ENCODE measurements at regions not wholly inside any gene's neighbourhood (a gene's known extent, or its start where the extent isn't known, plus 50 kb on each side); places are given as distances from the start of the nearest gene placed in this dataset.
"Not testable (repeated sequence)": the region's sequence is repeated elsewhere in the genome, so short reads cannot be mapped to it uniquely, and the experiment has no call there.

DNA sequence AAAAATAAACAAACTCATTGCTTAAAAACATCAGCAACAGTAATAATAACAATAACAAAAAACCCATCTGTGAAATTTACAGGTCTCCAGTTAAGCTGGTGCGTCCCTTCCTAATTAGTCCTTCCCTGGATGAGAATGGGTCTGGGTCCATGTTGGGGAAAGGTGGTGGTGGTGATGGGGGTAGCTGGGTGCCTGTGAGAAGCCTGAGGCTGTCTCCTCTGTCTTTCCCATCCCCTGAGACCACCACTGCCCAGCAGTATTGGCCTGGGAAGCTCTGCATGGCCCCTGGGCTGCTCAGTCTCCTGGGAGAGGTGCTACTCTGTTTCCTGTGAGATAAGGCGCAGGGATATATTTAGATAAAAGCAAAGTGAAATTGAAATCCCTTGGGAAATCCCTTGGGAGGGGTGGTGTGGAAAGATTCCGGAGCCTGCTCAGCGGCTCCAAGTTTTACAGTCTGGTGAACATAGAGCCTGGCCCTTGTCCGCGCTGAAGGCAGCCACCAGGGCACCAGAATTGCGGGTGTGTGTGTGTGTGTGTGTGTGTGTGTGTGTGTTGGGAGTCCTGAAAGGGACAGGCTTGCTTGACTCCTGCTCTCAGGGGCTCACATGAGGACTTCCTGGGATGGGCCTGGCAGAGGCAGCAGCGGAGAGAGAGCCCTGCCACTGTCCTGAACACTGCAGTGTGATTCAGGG is 150.2 kb downstream of the FOXD2 start:
- no peak for DNase-seq (ENCODE audit: low read depth in 1 of 2, low spot score in 1 of 2)
- TF ChIP-seq JUND (IDR thresholded peaks at IDR 0.05; ENCODE audit: low read depth) = no peak
- in situ Hi-C loops (cut with HindIII; ENCODE audit: low pct_unique_long_range_greater_than_20kb, low sequenced_read_pairs) = no loop called here

DNA sequence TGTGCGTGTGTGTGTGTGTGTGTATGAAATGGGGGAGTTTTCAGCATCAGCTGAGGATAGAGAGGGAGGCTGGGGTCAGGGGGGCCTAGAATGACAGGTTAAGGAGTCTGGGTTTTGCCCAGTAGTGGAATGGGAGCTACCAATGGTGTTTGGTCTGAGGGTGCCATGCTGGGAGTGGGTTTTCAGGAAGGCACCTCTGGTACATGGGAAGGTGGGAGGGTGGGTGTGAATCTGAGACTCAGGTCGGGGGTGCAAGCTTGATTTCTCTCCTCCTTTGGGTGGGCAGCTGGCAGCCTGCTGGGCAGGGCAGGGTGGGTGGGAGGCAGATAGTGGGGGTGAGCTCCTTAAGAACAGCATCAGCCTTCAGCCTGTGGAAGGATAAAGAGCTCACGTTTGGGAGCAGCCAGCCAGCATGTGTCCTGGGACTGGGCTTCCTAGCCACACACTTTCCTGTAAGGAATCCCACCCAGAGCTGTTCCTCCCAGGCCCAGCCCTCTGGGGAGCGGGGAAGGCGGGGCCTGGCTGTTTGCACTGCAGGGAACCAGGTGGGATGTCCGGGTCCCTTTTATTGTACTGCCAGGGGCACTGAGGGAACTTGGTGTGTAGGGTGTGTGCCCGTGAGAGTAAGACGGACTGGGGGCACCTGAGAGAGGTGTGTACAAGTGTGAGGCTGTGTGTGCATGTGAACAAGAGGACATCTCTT is 152.8 kb downstream of the FOXD2 start:
- in situ Hi-C loops (cut with HindIII; ENCODE audit: low pct_unique_long_range_greater_than_20kb, low sequenced_read_pairs) = no loop called here
- no peak for DNase-seq (ENCODE audit: low read depth in 1 of 2, low spot score in 1 of 2)
- no peak for TF ChIP-seq JUND (IDR thresholded peaks at IDR 0.05; ENCODE audit: low read depth)

DNA sequence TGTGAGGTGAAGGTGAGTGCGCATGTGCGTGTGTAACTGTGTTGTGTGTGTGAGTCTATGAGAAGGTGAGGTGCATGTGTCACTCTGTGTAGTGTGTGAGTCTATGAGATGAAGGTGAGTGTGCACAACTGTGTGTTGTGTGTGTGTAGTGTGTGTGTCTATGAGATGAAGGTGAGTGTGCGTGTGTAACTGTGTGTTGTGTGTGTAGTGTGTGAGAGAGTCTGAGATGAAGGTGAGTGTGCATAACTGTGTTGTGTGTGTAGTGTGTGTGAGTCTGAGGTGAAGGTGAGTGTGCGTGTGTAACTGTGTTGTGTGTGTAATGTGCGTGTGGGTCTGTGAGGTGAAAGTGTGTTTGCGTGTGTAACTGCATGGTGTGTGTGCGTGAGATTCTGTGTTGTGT is 154.0 kb downstream of the FOXD2 start:
- no peak for DNase-seq (ENCODE audit: low read depth in 1 of 2, low spot score in 1 of 2)
- TF ChIP-seq JUND (IDR thresholded peaks at IDR 0.05; ENCODE audit: low read depth) = no peak
- in situ Hi-C loops (cut with HindIII; ENCODE audit: low pct_unique_long_range_greater_than_20kb, low sequenced_read_pairs) = no loop called here

DNA sequence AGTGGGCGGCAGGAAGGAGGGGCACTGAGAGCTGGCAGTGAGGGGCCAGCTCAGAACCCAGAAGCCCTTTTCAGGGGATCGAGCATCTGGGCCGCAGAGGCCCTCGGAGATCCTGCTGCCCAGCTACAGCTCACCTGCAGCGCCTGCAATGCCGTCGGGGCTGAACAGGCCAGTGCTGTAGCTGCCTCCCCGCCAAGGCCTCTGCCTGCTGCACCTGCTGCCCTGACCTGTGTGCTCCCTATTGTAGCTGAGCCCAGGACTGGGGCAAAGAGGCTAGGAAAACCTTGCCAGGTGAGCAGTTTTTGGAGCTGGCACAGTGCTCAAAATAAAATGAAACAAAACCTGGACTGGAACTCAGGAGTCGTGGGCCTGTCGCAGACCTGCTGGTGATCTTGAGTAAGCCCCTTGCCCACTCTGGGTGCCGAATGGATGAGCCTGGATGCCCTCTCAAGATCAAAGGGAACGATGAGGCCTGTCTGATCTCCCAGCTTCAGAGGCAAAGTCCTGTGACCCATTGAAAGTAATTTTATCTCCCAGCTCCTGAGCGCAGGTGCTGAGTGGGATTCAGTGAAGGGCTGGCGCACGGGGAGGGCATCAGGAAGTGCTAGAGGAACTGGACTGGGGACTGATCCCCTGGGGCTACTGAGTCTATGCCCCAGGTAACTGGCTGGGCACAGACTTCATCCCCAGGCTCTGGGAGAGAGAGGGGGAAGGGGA is 154.6 kb downstream of the FOXD2 start:
- no peak for TF ChIP-seq JUND (IDR thresholded peaks at IDR 0.05; ENCODE audit: low read depth)
- no peak for DNase-seq (ENCODE audit: low read depth in 1 of 2, low spot score in 1 of 2)
- in situ Hi-C loops (cut with HindIII; ENCODE audit: low pct_unique_long_range_greater_than_20kb, low sequenced_read_pairs) = no loop called here

DNA sequence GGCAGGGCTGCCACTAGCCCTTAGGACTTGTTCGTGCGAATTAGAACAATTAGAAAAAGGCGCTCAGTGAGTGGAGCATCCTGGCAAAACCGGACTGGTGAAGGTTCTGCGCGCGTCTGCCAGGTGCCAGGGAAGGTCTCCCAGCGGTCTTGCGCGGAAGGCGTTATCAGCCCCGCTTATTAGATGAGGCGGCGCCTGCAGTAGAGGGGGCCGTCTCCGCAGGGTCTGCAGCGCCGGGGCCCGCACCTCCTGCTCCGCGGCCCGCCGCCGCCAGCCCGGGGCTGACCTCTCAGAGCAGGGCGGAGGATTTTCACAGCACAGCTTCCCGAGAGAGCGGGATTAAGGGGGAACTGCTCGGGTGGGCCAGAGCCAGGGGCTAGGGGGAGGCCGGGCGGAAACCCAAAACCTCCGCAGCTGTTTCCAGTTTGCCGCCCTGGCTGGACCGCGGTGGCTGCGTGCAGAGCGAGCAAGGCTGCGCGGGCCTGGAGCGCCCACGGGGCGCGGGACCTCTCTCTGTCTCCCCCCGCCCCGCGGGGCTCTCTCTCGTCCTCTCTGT is 155.2 kb downstream of the FOXD2 start:
- in situ Hi-C loops (cut with HindIII; ENCODE audit: low pct_unique_long_range_greater_than_20kb, low sequenced_read_pairs) = no loop called here
- no peak for DNase-seq (ENCODE audit: low read depth in 1 of 2, low spot score in 1 of 2)
- no peak for TF ChIP-seq JUND (IDR thresholded peaks at IDR 0.05; ENCODE audit: low read depth)

DNA sequence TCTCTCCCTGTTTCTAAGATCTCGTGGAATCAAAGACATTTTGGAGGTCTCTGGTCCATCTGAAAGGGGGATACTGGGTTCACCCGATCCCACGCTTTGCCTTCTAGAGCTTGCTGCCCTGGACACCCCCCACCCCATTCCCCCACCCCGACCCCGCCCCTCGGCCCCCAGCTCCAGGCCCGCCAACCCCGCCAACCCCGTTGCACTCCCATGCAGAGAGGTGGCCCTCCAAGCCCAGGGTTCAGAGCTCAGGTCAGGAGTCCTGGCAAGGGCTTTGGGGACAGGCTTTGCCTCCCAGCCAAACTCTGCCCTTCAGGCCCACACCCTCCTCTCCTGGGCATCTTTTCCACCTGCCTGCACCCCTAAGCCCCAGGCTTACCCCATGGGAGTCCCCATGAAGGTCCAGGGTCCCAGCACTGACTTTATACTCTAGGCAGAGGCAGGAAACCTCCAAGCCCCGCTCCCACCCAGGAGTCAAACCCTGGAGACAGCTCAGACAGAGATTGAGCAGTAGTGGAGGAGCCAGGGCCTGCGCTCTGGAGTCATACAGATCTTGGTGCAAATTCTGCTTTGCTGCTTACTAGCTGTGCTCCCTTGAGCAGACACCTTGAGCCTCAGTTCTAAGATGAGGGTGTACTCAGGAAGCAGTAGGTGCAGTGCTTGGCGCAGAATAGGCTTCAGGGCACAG is 155.9 kb downstream of the FOXD2 start:
- TF ChIP-seq JUND (IDR thresholded peaks at IDR 0.05; ENCODE audit: low read depth) = no peak
- DNase-seq (ENCODE audit: low read depth in 1 of 2, low spot score in 1 of 2) = no peak
- in situ Hi-C loops (cut with HindIII; ENCODE audit: low pct_unique_long_range_greater_than_20kb, low sequenced_read_pairs) = no loop called here

DNA sequence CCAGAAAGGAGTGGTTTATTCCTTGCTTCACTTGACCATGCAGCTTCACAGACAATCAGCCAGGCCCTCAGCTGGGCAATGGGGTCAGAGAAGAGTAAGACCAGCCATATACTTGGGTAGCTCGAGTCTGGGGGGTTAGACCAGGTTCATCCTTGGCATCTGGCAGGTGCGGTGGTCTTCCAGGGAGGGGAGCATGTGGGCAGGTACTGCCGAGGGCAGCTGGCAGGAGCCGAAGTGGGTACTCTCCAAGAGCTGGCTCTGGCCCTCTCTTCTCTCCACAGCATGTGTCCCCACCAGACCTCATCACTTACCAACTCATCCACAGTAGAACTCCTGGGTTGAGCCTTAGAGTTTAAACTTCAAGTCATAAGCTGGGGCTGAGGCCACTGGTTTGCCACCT is 156.8 kb downstream of the FOXD2 start:
- DNase-seq (ENCODE audit: low read depth in 1 of 2, low spot score in 1 of 2) = no peak
- in situ Hi-C loops (cut with HindIII; ENCODE audit: low pct_unique_long_range_greater_than_20kb, low sequenced_read_pairs) = no loop called here
- TF ChIP-seq JUND (IDR thresholded peaks at IDR 0.05; ENCODE audit: low read depth) = no peak

DNA sequence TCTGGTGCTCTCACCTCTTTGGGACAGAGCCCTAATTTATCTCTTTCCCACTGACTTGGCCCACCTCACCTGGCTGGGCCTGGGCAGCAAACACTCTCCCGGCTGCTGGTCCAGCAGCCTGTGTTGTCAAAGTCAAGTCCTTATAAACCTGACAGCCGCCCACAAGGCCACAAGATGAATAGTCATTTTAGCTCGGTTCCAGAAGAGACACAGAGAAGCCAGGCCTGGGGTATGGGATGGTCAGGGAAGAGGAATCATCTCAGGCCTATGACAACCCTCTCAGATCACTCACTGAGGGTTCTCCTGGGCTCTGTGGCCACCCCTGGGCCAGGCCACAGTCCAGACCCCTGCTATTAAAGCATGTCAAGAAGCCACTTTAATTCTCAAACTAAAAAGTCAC is 158.5 kb downstream of the FOXD2 start:
- in situ Hi-C loops (cut with HindIII; ENCODE audit: low pct_unique_long_range_greater_than_20kb, low sequenced_read_pairs) = no loop called here
- no peak for TF ChIP-seq JUND (IDR thresholded peaks at IDR 0.05; ENCODE audit: low read depth)
- DNase-seq (ENCODE audit: low read depth in 1 of 2, low spot score in 1 of 2) = no peak

DNA sequence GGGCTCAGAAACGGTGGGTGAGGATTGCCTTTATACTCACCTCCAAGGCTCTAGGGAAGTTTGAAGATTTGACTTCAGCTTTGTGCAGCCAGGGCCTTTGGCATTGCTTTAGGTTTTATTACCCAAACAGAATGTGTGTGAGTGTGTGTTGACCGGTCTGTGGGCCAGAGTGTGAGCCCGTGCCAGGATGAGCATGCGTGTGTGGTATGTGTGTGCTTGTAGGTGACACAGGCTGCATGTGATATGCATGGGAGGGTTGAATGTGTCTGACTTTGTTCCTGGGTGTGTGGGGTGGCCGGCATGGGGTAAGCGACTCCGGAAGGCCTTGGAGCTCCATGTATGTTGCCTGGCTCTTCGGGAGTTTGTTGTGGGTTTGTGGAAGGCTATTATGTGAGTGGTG is 160.5 kb downstream of the FOXD2 start:
- no peak for DNase-seq (ENCODE audit: low read depth in 1 of 2, low spot score in 1 of 2)
- in situ Hi-C loops (cut with HindIII; ENCODE audit: low pct_unique_long_range_greater_than_20kb, low sequenced_read_pairs) = no loop called here
- TF ChIP-seq JUND (IDR thresholded peaks at IDR 0.05; ENCODE audit: low read depth) = no peak

DNA sequence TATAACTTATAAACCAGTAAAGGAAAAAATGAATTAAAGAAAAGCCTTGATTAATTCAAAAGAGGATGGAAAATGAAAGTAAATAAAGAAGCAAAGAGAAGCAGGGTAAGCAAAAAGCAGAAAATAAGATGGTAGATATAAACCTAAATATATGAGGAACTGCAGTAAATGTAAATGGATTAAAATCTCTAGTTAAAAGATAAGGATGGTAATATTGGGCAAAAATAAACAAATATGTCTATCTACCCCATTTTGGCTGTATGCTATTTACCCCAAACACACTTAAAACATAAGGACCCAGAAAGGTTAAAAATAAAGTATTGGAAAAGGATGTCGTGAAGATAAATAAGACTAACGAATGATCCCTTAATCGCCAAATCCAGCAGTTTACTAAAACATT is 161.9 kb downstream of the FOXD2 start:
- DNase-seq (ENCODE audit: low read depth in 1 of 2, low spot score in 1 of 2) = no peak
- no peak for TF ChIP-seq JUND (IDR thresholded peaks at IDR 0.05; ENCODE audit: low read depth)
- in situ Hi-C loops (cut with HindIII; ENCODE audit: low pct_unique_long_range_greater_than_20kb, low sequenced_read_pairs) = no loop called here

DNA sequence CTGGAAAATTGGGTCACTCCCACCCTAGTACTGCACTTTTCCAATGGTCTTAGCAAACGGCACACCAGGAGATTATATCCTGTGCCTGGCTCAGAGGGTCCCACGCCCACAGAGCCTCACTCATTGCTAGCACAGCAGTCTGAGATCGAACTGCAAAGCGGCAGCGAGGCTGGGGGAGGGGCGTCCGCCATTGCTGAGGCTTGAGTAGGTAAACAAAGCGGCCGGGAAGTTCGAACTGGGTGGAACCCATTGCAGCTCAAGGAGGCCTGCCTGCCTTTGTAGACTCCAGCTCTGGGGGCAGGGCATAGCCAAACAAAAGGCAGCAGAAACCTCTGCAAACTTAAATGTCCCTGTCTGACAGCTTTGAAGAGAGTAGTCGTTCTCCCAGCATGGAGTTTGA is 164.6 kb downstream of the FOXD2 start:
- DNase-seq (ENCODE audit: low read depth in 1 of 2, low spot score in 1 of 2); in situ Hi-C loops (cut with HindIII; ENCODE audit: low pct_unique_long_range_greater_than_20kb, low sequenced_read_pairs): not testable (repeated sequence)

DNA sequence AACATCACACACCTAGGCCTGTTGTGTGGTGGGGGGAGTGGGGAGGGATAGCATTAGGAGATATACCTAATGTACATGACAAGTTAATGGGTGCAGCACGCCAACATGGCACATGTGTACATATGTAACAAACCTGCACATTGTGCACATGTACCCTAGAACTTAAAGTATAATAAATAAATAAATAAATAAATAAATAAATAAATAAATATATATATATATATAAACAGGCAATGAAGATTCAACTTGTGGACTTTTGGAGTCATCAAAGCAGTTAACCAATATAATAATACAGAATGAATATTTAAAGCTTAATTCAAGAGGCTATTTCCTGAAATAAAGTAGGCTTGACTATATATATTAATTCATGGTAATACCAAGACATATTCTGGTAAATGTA is 167.0 kb downstream of the FOXD2 start:
- in situ Hi-C loops (cut with HindIII; ENCODE audit: low pct_unique_long_range_greater_than_20kb, low sequenced_read_pairs); DNase-seq (ENCODE audit: low read depth in 1 of 2, low spot score in 1 of 2): not testable (repeated sequence)
